Activated naive CD4-positive, alpha-beta T cell treated with anti-CD3 and anti-CD28 coated beads, Interleukin-2, amount 50 U/mL, for 72 hours (primary cell): ENCODE measurements at regions not wholly inside any gene's neighbourhood (a gene's known extent, or its start where the extent isn't known, plus 50 kb on each side); places are given as distances from the start of the nearest gene placed in this dataset.

Experiments
- ATAC-seq, 2 donors: fragments of 150-1000 bp; cut with Tn5 transposase; 2 replicates each; pipeline ENCODE4 v1.10.0; 2021; ENCODE audit warnings: mild to moderate bottlenecking in 2 of 2, moderate library complexity in 2 of 2
- DNase-seq, 2 donors: peaks; one replicate each; pipeline ENCODE4 v3.0.0; 2021 to 2022; ENCODE audit warnings: low spot score in 2 of 2
- H3K27ac Mint-ChIP-seq, 2 donors: one replicate each; pipeline ENCODE4 v1.8.0; 2022; ENCODE audit warnings: mild to moderate bottlenecking in 2 of 2, mixed read lengths in 2 of 2
- H3K36me3 Mint-ChIP-seq, 2 donors: one replicate each; pipeline ENCODE4 v1.8.0; 2022; ENCODE audit warnings: mixed read lengths in 2 of 2
- H3K9me3 Mint-ChIP-seq, 2 donors: one replicate each; pipeline ENCODE4 v1.8.0; 2022; ENCODE audit warnings: mixed read lengths in 2 of 2

DNA sequence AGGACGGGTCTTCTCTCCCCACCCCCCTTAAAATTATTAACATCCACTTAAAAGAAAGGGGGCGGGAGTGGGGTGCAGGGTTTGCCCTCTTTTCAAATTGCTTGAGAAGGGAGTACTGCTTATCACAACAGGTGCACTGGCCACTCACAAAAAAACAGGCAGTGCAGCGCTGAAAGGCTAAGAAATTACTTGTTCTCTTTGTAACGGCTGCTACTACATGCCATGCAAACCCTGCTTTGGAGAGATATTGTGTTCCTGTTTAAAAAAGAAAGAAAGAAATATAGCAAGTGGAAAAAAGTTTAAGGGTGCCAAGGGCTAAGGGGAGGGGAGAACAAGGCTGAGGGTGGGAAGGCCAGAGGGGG is 312.7 kb upstream of the JARID2 start:
- no peak for DNase-seq
- H3K9me3 Mint-ChIP-seq: no peaks in the 10 kb centered on the region
- no peak for ATAC-seq
- peaks cover 0 to 4% of the 10 kb centered on the region in 2 donors for H3K36me3 Mint-ChIP-seq
- no peak overlapping the region for H3K27ac Mint-ChIP-seq

DNA sequence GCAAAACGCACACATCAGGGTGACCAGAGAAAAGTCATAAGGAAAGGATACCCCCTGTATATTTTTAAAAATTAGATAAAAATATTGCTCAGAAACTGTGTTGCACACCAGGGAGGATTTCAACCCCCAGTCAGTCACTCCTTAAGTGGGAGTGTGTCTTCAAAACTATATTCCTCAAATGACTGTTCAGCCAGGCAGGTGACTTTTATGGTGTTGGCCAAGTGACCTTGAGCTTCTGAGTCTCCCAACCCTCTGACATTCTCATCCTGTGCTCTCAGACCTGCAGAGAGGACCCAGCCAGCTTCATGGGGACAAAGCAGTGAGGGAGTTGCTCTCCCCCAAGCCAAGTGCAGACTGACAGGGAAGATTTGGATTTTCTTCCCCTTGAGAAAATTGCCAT is 311.9 kb upstream of the JARID2 start:
- H3K9me3 Mint-ChIP-seq: no peaks in the 10 kb centered on the region
- H3K27ac Mint-ChIP-seq: no peak overlapping the region
- ATAC-seq: peak; percentile 36 to 66
- H3K36me3 Mint-ChIP-seq: peaks cover 0 to 4% of the 10 kb centered on the region in 2 donors
- no peak for DNase-seq

GRCh38 chr6:14934844-14935243 is 311.0 kb upstream of the JARID2 start:
- DNase-seq: no peak
- no peak for ATAC-seq
- H3K27ac Mint-ChIP-seq: no peak overlapping the region
- H3K9me3 Mint-ChIP-seq: no peaks in the 10 kb centered on the region
- peaks cover 0 to 4% of the 10 kb centered on the region in 2 donors for H3K36me3 Mint-ChIP-seq

- peaks cover 0 to 4% of the 10 kb centered on the region in 2 donors for H3K36me3 Mint-ChIP-seq
- no peaks in the 10 kb centered on the region for H3K9me3 Mint-ChIP-seq
- H3K27ac Mint-ChIP-seq: no peak overlapping the region
Measured at GRCh38 chr6:14936861-14937260, 309.0 kb upstream of the JARID2 start.

GRCh38 chr6:14943116-14943515 is 302.8 kb upstream of the JARID2 start:
- DNase-seq (no peak), ATAC-seq (peak; percentile 43 to 78)
- no peaks in the 10 kb centered on the region for H3K9me3 Mint-ChIP-seq
- H3K36me3 Mint-ChIP-seq: no peaks in the 10 kb centered on the region
- no peak overlapping the region for H3K27ac Mint-ChIP-seq

More at GRCh38 chr6:14936861-14937260, 309.0 kb upstream of the JARID2 start:
- DNase-seq (no peak), ATAC-seq (no peak)

- Mint-ChIP-seq H3K9me3 (no peaks in the 10 kb centered on the region), H3K27ac (no peak overlapping the region), H3K36me3 (no peaks in the 10 kb centered on the region)
- no peak for ATAC-seq
- DNase-seq: no peak
Measured at GRCh38 chr6:14944593-14944992, 301.3 kb upstream of the JARID2 start.

DNA sequence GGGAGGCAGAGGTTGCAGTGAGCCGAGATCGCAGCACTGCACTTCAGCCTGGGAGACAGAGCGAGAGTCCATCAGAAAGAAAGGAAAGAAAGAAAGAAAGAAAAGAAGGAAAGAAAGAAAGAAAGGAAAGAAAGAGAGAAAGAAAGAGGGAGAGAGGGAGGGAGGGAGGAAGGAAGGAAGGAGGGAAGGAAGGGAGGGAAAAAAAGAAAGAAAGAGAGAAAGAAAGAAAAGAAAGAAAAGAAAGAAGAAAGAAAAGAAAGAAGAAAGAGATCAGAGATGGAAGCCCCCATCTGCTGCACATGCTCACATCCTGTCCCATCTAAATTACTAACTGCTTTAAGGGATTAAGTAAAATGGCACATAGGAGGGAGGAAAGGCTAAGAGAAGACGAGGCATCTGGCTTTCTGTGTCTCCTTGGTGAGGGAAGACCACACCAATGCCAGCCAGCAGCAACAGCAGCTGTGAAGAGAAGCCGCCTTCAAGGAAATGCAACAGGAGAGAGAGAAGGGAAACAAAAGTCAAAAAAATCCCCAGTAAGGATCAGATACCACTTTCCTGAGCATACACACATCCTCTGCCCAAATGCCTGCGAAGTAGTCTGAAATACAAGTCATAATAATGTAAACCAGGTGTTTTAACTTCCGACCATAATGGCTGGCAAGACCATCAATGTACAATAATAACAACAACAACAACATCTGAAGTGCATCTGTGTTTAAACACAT is 300.2 kb upstream of the JARID2 start:
- H3K27ac Mint-ChIP-seq: peak overlapping the region in 1 of 2 donors; percentile 32
- H3K9me3 Mint-ChIP-seq: no peaks in the 10 kb centered on the region
- no peak for ATAC-seq
- DNase-seq: no peak
- H3K36me3 Mint-ChIP-seq: no peaks in the 10 kb centered on the region

DNA sequence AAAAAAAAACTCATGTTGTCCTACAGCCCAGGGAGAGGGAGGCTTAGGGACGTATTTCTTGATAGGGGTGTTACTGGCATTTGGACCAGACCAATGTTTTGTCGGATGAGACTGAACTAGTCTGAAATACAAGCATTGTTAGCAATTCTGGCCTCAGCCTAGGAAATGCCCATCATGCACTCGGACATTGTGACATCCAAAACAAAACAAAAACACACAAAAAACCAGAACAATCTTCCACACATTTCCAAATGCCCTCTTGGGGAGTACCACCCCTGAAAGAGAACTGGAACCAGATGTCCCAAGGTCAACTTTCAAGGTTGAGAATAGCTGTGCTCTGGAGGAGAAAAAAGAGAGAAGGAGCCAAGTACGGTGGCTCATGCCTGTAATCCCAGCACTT is 299.1 kb upstream of the JARID2 start:
- no peaks in the 10 kb centered on the region for H3K36me3 Mint-ChIP-seq
- no peak overlapping the region for H3K27ac Mint-ChIP-seq
- DNase-seq (no peak), ATAC-seq (no peak)
- no peaks in the 10 kb centered on the region for H3K9me3 Mint-ChIP-seq

GRCh38 chr6:14948586-14949245 is 297.2 kb upstream of the JARID2 start:
- Mint-ChIP-seq H3K36me3 (no peaks in the 10 kb centered on the region), H3K27ac (no peak overlapping the region), H3K9me3 (no peaks in the 10 kb centered on the region)
- no peak for DNase-seq
- ATAC-seq: no peak

GRCh38 chr6:14950103-14950969 is 295.5 kb upstream of the JARID2 start:
- ATAC-seq: no peak
- H3K27ac Mint-ChIP-seq: no peak overlapping the region
- H3K9me3 Mint-ChIP-seq: peaks cover 0 to 6% of the 10 kb centered on the region in 2 donors
- DNase-seq: no peak
- H3K36me3 Mint-ChIP-seq: no peaks in the 10 kb centered on the region

GRCh38 chr6:14950970-14951276 is 294.9 kb upstream of the JARID2 start:
- Mint-ChIP-seq H3K9me3 (peaks cover 0 to 6% of the 10 kb centered on the region in 2 donors), H3K36me3 (no peaks in the 10 kb centered on the region), H3K27ac (no peak overlapping the region)
- no peak for ATAC-seq
- DNase-seq: no peak

DNA sequence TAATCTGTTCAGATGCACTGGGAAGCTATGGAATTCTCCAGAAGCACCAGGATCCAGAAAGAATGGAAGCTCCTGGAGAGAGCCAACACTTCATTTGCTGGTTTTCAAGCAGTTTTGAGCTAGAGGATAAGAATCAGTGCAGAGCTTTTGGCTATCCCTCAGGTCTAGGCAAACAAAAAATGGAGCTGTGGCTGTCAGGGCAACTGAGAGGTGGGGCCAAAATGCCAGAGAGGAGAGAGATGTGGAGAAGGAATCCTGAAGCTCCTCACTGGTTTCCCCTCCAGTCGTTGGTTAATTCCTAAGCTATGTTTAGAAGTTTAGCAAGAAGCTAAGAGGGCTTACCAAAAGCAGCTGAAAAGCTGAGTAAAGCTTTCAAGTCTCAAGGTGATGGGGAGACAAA is 294.2 kb upstream of the JARID2 start:
- Mint-ChIP-seq H3K36me3 (peaks cover 0 to 6% of the 10 kb centered on the region in 2 donors), H3K27ac (no peak overlapping the region), H3K9me3 (peaks cover 0 to 11% of the 10 kb centered on the region in 2 donors)
- ATAC-seq (no peak), DNase-seq (no peak)

DNA sequence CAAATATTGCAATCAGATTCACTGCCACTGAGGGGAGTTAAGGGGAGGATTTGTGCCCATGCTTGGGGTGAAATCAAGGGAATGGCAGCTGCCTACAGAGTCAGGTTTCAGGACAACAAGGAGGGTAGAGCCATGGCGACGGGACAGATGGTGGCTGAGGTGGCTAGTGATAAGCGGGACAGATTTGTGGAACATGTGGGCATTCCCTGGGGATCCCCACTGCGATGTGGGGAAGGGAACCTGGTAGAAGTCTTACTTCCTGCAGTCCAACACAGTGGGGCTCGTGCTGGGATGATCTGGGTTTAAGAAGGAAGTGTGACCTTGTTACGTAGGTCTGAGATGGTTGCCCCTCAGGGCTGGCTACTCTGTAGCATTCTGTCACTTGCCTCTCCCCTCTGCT is 292.0 kb upstream of the JARID2 start:
- no peak overlapping the region for H3K27ac Mint-ChIP-seq
- ATAC-seq (no peak), DNase-seq (no peak)
- peaks cover 0 to 11% of the 10 kb centered on the region in 2 donors for H3K9me3 Mint-ChIP-seq
- peaks cover 0 to 6% of the 10 kb centered on the region in 2 donors for H3K36me3 Mint-ChIP-seq

- Mint-ChIP-seq H3K36me3 (peaks cover 0 to 6% of the 10 kb centered on the region in 2 donors), H3K27ac (no peak overlapping the region), H3K9me3 (peaks cover 0 to 11% of the 10 kb centered on the region in 2 donors)
- ATAC-seq (no peak), DNase-seq (no peak)
Measured at GRCh38 chr6:14957355-14958059, 288.4 kb upstream of the JARID2 start.

DNA sequence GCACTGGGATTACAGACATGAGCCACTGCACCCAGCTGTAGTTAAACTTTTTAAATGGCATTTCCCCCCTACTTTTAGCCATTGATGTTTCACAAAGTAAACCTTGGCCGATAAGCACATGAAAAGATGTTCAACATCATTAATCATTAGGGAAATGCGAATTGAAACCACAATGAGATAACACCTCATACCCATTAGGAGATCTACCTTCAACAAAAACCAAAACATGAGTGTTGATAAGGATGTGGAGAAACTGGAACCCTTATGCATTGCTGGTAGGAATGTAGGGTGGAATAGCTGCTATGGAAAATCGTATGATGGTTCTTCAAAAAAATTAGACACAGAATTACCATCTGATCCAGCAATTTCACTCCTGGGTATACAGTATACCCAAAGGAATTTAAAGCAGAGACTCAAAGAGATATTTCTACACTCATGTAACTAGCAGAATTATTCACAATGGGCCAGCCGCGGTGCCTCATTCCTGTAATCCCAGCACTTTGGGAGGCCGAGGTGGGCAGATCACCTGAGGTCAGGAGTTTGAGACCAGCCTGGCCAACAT is 286.5 kb upstream of the JARID2 start:
- Mint-ChIP-seq H3K9me3 (peaks cover 0 to 11% of the 10 kb centered on the region in 2 donors), H3K36me3 (peaks cover 0 to 6% of the 10 kb centered on the region in 2 donors), H3K27ac (no peak overlapping the region)
- DNase-seq (no peak), ATAC-seq (no peak)

GRCh38 chr6:14964556-14965270 is 281.2 kb upstream of the JARID2 start:
- H3K36me3 Mint-ChIP-seq: no peaks in the 10 kb centered on the region
- no peaks in the 10 kb centered on the region for H3K9me3 Mint-ChIP-seq
- DNase-seq: no peak
- ATAC-seq: no peak
- no peak overlapping the region for H3K27ac Mint-ChIP-seq
